ENCODE measurements at regions not wholly inside any gene's neighbourhood (a gene's known extent, or its start where the extent isn't known, plus 50 kb on each side); places are given as distances from the start of the nearest gene placed in this dataset.

DNA sequence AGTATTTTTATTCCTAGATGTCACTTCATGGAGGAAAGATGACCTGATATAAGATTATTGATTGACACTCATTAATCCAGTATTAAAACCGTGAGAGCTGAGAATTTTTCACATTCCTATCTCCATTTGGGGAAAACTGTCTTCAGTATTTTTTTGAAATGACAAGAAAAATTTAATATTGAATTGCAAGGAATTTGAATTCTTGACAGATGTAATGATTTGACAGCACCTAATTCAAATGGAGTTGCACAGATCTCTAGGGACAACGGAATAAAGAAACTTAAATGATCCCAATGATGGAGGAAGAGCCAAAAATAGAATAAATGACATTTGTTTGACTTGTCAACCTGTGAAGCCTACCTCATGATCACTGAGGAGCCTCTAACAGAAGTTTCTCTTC lies 1591.4 kb downstream of the HACE1 start:
- H3K36me3 ChIP-seq (ENCODE audit: control insufficient read depth, insufficient read depth, low read length) = no peaks in the 10 kb centered on the region
- no peak overlapping the region for H3K9ac ChIP-seq (ENCODE audit: insufficient read depth in 1 of 2, low read depth in 2 of 2, low read length in 2 of 2)
- DNase-seq (ENCODE audit: extremely low read depth in 1 of 4, low spot score in 3 of 4) (no peak), ATAC-seq (no peak), FAIRE-seq (no peak)
- H3K9me3 ChIP-seq (replicated peaks; ENCODE audit: control insufficient read depth, insufficient read depth, low read depth, low read length) = no peaks in the 10 kb centered on the region
- H3K27me3 ChIP-seq (ENCODE audit: control insufficient read depth in 2 of 2, insufficient read depth in 2 of 2, low read length in 2 of 2) = no peaks in the 10 kb centered on the region
- no peak overlapping the region for H3K27ac ChIP-seq (ENCODE audit: extremely low read depth, low read depth, low read length)
- H3K79me2 ChIP-seq (ENCODE audit: control insufficient read depth, insufficient read depth, low read length) = no peaks in the 10 kb centered on the region
- H3K4me1 ChIP-seq (replicated peaks in 1 of 2; ENCODE audit: control insufficient read depth in 2 of 2, insufficient read depth in 2 of 2, low read length in 2 of 2) = no peaks in the 10 kb centered on the region
- no peaks in the 10 kb centered on the region for H3K9me1 ChIP-seq (ENCODE audit: control insufficient read depth, insufficient read depth, low read length)
- no peak overlapping the region for H2AFZ ChIP-seq (ENCODE audit: low read depth, low read length)
- 0% methylated on average over 2 of the region's 2 CpGs for WGBS (ENCODE audit: insufficient coverage, low coverage, missing lambda C conversion rate)
- no peak overlapping the region for H3K4me2 ChIP-seq (ENCODE audit: insufficient read depth, low read length)
- TF ChIP-seq FOXP1 (CRISPR knock-in tag; IDR thresholded peaks at IDR 0.05) = no peak
- TF ChIP-seq TFAM (CRISPR knock-in tag; conservative IDR thresholded peaks at IDR 0.05) = no peak
- TF ChIP-seq ZFP30 (CRISPR knock-in tag; IDR thresholded peaks at IDR 0.05; ENCODE audit: borderline replicate concordance) = no peak
- no peak for TF ChIP-seq RBFOX2 (IDR thresholded peaks at IDR 0.05; ENCODE audit: low read depth, low read length)
- TF ChIP-seq RCOR1 (IDR thresholded peaks at IDR 0.05; ENCODE audit: borderline replicate concordance in 1 of 2, low read depth in 2 of 2, low read length in 2 of 2) = no peak
- TF ChIP-seq, protein P1, sequence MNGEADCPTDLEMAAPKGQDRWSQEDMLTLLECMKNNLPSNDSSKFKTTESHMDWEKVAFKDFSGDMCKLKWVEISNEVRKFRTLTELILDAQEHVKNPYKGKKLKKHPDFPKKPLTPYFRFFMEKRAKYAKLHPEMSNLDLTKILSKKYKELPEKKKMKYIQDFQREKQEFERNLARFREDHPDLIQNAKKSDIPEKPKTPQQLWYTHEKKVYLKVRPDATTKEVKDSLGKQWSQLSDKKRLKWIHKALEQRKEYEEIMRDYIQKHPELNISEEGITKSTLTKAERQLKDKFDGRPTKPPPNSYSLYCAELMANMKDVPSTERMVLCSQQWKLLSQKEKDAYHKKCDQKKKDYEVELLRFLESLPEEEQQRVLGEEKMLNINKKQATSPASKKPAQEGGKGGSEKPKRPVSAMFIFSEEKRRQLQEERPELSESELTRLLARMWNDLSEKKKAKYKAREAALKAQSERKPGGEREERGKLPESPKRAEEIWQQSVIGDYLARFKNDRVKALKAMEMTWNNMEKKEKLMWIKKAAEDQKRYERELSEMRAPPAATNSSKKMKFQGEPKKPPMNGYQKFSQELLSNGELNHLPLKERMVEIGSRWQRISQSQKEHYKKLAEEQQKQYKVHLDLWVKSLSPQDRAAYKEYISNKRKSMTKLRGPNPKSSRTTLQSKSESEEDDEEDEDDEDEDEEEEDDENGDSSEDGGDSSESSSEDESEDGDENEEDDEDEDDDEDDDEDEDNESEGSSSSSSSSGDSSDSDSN (IDR thresholded peaks at IDR 0.05; ENCODE audit: borderline replicate concordance in 1 of 2, low read depth in 2 of 2, low read length in 2 of 2) = no peak
- TF ChIP-seq, protein P2, sequence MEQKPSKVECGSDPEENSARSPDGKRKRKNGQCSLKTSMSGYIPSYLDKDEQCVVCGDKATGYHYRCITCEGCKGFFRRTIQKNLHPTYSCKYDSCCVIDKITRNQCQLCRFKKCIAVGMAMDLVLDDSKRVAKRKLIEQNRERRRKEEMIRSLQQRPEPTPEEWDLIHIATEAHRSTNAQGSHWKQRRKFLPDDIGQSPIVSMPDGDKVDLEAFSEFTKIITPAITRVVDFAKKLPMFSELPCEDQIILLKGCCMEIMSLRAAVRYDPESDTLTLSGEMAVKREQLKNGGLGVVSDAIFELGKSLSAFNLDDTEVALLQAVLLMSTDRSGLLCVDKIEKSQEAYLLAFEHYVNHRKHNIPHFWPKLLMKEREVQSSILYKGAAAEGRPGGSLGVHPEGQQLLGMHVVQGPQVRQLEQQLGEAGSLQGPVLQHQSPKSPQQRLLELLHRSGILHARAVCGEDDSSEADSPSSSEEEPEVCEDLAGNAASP (IDR thresholded peaks at IDR 0.05) = no peak
- TF ChIP-seq FOXA3 (CRISPR knock-in tag; conservative IDR thresholded peaks at IDR 0.05 in 1 of 2, IDR thresholded peaks at IDR 0.05 in 1 of 2) = no peak
- no peak for TF ChIP-seq ARNT (IDR thresholded peaks at IDR 0.05)
- TF ChIP-seq, protein P3, sequence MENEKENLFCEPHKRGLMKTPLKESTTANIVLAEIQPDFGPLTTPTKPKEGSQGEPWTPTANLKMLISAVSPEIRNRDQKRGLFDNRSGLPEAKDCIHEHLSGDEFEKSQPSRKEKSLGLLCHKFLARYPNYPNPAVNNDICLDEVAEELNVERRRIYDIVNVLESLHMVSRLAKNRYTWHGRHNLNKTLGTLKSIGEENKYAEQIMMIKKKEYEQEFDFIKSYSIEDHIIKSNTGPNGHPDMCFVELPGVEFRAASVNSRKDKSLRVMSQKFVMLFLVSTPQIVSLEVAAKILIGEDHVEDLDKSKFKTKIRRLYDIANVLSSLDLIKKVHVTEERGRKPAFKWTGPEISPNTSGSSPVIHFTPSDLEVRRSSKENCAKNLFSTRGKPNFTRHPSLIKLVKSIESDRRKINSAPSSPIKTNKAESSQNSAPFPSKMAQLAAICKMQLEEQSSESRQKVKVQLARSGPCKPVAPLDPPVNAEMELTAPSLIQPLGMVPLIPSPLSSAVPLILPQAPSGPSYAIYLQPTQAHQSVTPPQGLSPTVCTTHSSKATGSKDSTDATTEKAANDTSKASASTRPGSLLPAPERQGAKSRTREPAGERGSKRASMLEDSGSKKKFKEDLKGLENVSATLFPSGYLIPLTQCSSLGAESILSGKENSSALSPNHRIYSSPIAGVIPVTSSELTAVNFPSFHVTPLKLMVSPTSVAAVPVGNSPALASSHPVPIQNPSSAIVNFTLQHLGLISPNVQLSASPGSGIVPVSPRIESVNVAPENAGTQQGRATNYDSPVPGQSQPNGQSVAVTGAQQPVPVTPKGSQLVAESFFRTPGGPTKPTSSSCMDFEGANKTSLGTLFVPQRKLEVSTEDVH (IDR thresholded peaks at IDR 0.05; ENCODE audit: low read depth, partially characterized antibody) = no peak
- in situ Hi-C loops (cut with MboI) (no loop called here), intact Hi-C loops (cut with micrococcal nuclease) (no loop called here)
- CTCF ChIA-PET (ENCODE audit: low intra/inter-chr PET ratio) = no interaction called here
- no peak overlapping the region for H3K4me3 ChIP-seq
- H4K20me1 ChIP-seq (replicated peaks; ENCODE audit: control insufficient read depth, insufficient read depth, low read length) = no peaks in the 10 kb centered on the region
- BruUV-seq (replicated peaks) = no TSS peak
- POLR2A ChIA-PET = no interaction called here
